ENCODE measurements at regions not wholly inside any gene's neighbourhood (a gene's known extent, or its start where the extent isn't known, plus 50 kb on each side); places are given as distances from the start of the nearest gene placed in this dataset.

DNA sequence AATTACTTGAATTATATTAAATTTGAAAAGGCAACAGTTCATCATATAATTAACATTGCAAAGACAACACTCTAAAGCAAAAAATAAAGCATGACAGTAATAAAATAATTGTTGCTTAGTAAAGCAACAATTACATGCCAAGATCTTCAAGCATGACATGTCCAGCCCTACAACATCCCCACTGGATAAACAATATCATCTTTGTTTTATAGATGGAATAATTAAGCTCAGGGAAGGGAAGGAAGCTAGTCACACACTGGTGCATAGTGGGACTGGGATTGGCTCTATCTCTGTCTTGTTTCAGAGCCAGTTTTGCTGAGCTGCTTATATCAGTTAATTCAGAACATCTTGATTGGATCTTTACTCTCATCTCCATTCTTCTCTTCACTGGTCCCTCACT is 49.9 kb upstream of the PARD3B start:
- DNase-seq = no peak
